ENCODE measurements at regions not wholly inside any gene's neighbourhood (a gene's known extent, or its start where the extent isn't known, plus 50 kb on each side); places are given as distances from the start of the nearest gene placed in this dataset.

DNA sequence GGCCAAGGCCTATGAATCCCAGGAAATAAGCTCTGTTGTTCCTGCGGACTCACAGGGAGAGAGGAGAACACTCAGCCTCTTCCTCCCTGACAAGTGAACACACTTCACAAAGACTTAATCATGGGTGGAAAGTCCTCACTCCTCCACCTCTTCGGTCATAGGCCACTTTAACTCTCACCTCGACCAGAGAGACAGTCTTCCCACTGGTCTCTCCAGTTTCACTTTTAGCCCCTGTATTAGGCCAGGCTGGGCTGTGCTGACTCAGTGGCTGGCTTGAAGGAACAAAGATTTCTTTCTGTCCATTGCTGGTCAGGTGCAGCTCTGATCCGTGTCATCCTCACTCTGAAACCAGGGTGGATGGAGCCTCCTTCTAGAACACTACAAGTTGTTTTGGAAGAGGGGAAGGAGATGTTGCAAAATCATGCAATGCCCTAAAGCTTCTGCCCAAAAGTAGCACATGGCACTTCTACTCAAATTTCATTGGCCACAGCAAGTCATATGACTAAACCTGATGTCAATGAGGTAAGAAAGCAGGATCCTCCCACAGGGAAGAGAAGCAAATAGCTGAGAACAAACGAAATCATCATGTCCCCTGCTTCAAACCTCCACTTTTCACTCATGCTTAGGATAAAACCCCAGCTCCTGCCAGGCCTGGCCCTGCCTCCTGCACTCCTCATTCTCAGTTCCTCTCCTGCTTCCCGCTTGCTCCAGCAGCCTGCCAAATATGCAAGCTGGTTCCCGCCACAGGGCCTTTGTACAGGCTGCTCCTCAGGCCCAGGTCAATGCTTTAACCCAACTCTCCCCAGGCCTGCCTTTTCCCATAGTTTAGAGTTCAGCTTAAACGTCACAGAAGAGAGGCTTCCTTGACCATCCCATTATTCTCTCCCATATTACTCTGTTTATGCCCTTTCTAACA lies 150.5 kb upstream of the RUNX3 start:
- DNase-seq = no peak

DNA sequence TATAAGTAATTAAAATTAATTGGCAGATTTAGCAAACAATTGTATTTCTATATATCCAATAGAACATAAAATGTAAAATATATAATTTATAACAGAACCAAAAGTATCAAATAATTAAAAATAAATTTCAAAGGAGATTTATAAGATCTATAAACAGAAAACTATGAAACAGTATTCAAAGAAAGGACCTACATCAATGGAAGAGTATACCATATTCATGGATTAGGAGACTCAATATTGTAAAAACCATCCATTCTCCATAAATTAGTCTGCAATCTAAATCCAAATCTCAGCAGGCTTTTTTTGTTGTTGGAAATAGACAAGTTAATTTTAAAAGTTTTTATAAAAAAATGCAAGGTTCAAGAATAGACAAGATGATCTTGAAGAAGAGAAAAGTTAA lies 149.0 kb upstream of the RUNX3 start:
- no peak for DNase-seq

DNA sequence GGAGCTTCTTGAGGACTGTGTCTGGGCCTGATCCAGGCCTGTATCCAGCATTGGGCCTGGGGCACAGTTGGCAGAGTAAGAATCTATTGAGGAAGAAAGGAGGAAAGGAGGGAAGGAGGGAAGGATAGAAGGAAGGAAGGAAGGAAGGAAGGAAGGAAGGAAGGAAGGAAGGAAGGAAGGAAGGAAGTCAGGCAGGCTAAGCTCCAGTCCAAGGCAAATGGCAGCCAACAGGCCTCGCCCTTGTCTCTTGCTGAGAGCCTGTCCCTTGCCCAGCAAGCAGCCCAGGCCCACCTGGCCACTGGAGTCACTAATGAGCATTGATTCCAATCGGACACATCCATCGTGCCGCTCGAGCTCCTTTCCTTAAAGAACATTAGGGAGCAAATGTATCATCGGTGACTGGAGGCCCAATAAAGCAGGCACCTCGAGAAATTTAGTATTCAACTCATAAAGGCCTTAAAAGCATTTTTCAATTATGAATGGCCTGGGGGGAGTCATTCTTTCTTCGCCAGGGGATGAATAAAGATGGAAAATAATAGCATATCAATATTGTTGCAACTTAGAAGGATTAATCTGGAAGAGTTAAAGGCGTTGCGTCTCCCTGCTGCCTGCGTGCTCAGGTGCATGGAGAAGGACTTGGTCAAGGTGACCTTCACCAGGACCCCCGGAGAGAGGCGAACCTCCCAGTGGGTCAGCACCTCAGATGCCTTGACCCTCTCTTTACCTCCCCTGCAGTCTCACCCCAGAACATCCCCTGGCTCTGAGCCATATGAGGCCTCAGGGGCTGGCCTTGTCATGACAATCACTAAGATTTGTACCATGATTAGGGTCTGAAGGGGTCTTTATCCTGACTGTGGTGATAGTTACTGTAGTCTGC lies 144.5 kb upstream of the RUNX3 start:
- no peak for DNase-seq

DNA sequence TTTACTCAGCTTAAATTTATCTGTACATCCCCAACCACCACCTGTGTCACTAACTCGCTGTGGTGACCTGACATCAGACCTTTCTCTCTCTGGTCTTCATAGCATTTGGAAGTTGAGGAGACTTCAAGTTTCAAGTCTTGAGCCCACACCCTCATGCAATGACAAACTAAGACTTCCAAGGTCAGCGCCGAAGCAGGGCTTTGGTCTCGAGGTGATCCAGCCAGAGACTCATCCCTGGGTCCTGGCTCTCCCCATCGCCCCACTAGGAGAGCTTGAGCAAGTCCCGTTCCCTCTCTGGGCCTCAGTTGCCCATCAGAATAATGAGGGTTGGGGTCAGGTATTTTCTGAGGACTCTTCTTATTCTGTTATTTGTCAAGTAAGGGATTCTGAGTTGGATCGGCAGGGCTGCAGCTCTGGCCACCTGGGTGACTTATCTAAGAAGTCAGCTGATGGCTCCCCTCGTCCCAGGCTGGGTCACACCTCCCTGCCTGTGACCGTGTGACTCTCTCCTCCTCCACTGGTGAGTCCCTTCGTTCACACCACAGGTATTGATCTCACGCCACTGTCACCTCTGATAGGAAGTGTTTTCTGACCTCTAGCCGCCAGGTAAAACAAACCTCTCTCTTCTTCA lies 143.7 kb upstream of the RUNX3 start:
- DNase-seq = no peak

DNA sequence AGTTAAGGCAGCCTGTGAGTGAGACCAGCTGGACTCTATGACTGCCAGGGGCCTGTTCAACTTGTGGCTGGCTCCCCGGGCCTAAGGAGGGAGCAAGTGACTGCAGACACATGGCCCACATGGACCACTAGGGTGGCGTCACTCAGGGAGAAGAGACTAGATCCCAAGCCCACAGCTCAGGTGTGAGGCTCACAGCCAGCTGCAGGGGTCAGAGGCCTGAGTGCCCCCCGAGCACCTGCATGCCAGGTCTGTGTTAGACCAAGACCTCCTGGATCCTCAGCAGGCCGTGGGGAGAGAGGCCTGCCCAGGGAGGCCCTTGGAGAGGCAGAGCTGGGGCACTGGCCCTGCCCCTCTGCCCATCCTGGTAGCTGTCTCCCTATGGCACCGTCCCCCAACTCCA lies 142.4 kb upstream of the RUNX3 start:
- no peak for DNase-seq

DNA sequence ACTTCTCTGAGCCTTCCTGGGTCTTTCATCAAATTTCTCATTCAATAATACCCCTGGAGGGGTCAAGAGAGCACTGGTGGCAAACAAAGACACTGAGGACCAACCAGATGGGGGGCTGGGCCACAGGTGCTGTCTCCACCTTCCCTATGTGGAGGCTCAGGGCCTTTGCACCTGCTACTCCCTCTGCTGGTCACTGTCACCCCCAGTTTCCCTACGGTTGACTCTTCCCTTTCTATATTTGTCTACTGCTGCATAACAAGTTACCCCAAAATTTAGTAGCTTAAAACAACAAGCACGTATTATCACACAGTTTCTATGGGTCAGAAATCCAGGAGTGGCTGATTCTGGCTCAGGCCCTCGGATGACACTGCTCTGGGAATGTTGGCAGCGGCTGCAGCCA lies 138.8 kb upstream of the RUNX3 start:
- DNase-seq = no peak

DNA sequence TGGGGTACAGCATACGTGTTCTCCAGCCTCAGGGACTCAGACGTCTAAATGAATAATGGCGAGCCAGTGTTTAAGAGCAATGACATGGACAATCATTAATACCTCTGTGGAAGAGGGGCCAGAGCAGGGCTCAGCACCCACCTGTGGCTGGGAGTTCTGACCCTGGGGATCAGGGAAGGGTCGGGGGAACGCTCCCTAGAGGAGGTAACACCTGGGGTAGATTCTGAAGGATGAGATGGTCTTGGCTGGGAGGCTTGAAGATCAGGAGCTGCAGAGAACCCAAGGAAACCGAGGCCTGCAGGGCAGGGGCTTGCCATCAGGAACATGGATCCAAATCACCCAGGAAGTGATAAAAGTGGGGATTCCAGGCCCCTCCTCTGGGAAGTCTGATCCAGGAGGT lies 138.2 kb upstream of the RUNX3 start:
- no peak for DNase-seq

DNA sequence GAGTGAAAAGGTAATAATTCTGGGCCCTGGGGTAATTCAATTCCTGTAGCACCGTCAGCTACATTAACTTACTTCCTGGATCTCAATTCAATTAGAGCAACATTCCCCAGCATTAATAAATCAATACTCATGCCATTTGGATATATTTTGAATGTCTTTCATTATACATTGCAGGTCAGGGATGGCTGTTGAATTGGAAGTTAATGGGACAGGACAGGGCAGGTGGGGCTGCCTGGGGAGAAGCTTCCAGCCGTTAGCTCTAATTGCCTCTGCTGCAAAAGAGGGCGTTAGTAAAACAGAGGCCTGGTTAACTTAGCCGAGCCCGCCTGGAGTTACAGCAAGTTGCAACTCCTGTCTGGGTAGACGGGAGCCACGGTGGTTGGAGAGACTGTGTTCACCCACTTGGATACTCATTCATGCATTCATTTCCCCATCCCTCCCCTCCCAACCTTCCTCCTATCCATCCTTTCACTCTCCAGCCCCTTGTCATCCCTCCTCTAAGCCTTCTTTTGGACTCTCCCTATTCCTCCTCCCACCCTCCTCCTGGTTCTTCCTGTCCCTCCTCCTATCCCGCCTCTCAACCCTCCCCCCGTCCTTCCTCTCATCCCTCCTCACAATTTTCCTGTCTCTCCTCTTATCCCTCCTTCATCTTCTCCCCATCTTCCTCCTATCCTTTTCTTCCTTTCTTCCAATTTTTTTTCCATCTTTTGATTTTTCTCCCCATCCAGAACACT lies 137.6 kb upstream of the RUNX3 start:
- no peak for DNase-seq

DNA sequence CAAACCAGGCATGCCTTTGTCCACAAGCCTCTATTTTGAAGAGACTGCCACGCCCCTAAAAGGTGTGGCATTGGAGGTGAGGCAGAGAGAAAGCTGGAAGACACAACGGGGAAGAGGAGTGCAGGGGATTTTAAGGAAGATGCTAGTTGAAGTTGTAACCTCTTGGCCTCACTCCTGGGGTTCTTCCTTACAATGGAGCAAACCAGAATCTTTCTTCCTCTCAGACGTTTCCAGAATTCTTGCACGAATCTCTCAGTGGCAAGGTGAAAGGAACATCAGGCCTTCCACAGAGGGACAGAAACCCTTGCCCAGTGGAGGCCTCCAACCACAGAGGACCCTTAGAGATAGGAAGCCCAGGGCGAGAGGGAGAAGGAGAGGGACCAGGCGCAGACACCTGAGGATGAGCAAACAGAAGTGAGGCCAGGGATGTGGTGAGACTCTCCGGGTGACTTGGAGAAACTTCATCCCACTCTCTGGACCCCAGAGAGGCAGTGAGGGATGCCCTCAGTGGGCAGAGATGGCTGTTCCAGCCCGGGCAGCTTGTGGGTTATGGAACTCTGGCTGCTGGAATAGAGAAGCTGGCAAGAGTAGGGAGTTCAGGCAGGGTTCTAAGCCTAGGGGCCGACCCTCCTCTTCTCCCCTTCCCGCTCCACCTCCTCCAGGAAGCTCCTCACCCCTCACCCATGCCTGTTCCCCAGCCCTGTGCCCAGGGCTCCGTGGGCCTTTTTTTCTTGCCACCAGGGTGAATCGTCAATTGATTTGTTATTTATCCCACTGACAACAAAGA lies 136.8 kb upstream of the RUNX3 start:
- DNase-seq = no peak

DNA sequence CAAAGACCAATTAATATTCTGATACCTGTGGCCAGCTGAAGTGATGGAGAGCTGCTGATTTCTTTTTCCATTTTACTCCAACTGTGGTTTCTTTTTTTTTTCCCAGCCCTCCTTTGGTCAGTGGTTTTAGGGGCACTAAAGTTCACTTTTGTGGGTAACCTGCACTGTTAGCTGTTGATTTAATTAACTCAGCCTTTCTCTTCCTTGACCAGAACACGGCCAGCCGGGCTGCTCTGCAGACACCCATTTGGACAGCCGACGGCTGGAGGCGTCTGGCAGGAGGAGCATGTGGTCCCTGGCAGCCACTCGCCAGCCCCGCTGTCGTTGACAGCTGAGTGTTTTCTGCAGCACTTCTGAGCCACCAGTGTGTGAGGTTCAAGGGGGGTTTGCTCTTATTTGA lies 136.2 kb upstream of the RUNX3 start:
- no peak for DNase-seq

DNA sequence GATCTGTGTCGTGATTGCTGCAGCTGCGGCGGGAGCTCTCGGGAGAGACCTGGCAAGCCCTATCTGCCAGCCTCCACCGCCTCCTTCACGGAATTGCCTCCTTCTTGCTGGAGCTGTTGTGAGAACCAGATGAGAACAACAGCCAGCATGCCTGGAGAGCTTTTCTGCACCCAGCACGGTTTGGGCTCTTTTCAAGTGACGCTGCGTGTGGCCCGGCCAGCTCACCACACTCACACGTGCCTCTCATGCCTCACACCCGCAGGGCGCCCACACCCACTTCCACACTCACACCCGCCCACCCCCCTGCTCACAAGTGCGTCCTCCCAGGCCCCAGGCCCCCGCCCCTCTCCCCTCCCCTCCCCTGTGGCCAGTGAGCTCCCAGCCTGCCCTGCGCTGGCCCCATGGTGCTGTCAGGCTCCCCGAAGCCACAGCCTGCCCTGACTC lies 135.7 kb upstream of the RUNX3 start:
- no peak for DNase-seq

DNA sequence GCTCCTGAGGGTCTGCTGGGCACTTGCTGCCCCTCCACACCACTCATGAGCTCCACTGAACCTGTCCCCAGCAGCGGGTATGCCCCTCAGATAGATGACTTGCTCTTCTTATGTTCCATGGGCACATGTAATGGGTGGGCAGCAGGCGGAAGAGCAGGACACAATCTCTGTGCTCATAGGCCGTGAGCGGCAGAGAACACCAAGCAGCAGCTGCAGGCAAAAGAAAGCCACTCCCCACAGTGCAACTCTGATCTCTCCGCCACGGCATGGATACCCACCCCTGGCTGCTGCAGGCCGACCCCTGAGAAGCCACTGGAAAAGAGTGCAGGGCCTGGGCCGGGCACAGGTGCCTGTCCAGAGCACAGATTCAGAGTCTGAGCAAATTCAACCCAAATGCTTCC lies 135.2 kb upstream of the RUNX3 start:
- DNase-seq = no peak

DNA sequence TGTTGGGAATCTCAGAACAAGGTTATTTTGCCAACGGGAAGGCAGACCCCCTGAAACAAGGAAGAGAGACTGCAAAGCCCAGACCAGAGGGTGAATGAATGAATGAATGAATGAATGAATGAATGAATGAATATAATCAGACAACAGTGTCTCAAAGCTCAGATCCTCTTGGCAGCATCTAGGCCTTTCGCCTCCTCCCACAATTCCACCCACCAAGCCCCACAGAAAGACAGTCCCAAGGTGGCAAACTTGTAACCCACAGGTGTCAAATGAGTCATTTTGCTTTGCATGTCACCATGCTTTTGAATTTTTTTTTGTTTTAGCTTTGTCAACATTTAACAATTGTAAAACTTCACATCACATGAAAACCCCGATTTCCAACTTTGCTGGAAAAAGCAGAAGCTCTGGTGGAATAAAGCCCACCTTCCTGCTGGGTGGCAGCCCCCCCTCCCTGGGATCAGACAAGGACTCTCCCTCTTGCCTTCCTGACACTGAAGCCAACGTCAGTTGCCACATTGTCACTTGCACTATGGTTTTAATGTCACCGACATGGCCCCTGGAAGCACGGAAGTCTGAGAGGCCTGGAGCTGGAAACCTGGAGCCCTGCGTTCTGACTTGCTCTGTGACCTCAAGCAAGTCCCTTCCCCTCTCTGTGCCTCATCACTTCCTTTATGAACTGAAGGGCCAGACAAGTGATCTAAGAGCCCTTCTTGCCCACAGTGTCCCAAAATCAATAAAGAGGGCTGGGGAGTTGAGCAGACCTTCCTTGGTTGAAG lies 134.6 kb upstream of the RUNX3 start:
- no peak for DNase-seq

DNA sequence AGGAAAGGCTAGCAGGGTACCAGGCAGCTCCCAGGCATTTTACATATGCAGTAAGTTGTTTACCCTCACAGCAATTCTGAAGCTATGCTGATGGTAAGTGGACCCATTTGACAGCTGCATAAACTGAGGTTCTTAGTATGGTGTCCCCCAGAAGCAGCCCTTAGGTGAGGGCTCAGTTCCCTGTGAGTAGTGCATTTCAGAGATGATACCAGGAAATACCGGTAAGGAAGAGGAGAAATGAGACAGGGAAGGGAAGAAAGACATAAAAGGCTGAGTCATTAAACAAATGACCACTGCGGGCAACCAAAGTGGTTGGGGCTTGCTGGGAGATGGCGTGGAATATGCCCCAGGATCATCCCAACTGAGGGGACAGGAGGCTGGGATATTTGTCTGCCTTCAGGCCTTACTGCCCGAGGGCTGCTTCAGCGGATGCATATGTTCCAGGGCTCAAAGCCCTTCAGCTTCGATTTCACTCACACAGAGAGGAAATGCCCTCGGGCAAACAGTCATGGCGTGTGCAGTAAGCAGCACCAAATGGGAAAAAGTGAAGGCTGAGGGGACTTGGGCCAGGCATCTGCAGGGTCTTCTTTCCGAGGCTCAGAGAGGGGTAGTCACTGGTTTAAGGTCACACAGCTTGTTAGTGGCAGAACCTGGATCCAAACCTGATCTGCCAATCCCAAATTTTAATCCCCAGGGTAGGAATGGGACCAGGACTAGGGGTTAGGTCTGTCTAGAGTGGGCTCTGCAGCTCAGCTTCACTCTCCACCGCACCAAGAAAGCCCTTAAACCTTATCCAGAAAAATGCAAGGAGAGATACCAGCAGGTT lies 133.7 kb upstream of the RUNX3 start:
- no peak for DNase-seq

DNA sequence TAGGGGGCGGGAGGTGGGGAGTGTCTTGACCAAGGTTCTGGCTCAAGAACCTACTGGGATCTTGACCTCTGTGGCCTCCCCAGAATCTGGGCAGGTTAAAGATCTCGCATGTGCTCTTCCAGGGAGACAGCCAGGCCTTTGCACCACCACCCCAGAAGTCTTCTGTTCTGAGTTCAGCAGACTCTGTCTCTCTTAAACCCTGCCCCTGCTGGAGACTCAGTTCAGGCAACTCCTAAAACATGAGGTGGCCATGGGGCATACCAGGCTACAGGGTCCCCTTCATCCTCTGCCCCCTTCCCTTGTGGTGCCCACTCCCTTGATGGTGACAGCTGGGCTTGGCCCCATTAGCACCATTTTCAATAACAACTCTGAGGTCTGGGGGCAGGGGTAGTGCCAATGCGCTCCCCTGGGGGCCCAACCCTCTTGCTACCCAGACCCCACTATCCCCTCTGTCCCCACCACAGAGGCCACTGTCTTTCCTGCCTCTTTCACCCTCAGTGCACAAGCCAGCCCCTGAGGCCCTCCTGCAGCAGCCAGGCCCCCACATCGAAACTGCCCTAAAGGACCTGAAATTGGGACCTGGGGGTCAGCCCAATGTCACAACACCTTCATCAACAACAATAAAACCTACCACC lies 132.7 kb upstream of the RUNX3 start:
- DNase-seq = no peak

DNA sequence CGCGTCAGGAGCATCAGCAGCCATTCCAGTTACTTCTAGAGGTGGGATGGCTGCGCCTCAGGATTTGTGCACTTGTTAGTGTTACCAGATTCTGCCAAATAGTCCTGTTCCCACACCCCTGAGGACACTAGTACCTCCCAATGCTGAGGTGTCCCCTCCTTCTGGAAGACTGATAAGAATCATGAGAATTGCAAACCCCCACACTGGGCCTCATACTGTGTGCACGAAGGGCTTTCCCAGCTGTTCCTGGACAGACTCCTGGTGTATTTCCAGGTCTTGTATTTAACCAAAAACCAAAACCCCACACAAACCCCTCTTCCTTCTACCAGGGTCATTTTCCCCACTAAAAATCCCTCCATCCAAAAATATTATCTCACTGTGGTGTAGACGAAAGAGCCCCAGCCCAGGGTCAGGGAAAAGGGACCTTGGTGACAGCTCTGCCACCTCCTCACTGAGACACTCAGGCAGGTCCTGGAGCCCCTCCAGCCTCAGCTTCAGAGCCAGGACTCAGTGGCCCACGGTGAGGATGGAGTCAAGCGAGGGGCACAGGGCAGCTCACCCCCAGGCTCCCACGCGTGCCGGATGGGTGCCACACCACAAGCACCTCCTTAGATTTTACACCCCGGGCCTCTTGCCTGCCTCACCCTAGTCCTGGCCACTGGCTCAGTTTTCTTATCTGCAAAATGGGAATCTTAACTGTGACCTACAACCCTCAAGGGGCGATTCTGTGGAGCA lies 131.4 kb upstream of the RUNX3 start:
- DNase-seq = no peak

DNA sequence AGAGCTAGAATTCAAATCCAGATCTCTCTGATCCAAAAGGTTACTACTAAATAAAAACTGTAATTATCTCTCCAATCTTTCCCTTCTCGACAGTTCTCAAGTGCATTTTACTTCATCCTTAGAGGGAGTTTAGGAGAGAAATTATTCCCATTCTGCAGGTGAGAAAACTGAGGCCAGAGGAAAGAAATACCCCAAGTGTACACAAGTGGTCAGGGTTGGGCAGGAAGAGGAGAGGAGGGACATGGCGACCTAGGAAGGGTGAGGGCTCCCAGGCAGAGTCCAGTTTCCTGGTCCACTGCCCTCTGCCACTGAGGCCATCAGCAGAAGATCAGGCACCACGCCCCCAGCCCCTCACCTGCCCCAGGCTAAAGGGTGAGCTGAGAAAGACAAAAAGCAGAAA lies 127.1 kb upstream of the RUNX3 start:
- no peak for DNase-seq

DNA sequence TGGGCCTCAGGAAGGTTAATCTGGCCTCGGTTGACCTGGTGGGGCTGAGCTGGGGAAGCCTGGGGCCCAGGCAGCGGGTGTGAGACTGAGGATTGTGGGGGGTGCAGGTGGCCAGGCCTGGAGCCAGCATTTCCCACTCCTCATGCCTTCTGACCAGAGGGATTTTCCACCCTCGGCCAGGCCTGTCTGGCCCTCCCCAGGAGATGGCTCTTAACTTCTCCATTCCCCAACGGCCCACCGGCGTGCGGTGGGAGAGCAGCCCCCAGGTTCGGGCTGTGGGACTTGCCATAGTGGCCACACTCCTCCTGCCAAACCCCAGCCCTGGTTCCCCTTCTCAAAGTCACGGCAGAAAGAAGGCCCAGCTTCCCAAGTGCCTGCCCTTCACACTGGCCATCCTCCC lies 126.5 kb upstream of the RUNX3 start:
- no peak for DNase-seq

DNA sequence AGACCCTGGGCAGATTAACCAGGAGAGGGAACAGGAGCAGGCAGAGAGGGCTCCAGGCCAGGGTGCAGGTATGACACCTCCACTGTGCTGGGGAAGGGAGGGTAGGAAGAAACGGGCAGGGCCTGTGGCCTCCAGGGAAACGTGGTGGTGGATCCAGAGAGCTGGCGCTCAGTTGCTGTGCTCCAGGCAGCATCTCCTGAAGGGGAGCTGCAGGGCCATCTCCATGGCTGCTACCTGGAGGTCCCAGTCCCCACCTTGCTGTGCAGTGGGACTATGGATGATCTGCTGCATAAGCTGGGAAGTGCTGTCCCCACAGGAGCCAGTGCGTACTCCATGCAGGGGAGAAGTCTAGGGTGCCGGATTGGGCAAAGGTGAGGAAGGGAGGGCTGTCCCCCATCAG lies 125.9 kb upstream of the RUNX3 start:
- DNase-seq = no peak
